ENCODE measurements at regions not wholly inside any gene's neighbourhood (a gene's known extent, or its start where the extent isn't known, plus 50 kb on each side); places are given as distances from the start of the nearest gene placed in this dataset.

DNA sequence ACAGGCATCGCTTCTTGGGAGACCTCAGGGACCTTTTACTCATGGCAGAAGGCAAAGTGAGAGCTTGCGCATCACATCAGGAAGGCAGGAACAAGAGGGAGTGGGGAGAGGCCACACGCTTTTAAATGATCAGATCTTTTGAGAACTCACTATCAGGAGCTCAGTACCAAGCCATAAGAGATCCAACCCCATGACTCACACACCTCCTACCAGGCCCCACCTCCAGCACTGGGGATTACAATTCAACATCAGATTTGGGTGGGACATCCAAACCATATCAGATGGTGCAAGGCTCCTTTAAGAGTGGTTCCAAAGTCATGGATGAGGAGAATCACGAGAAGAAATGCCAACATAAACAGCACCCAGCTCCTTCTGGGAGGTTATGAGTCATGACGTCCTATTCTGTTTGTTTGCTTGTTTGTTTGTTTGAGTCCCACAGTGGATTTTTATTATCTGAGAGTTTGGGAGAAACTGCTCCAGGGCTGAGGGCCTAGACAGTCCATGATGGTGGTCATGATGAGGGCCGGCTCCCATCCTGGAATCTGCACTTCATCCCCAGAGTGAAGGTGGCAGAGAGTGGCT lies 453.5 kb downstream of the GADD45G start:
- Histone ChIP-seq H3K4me3 (ENCODE audit: low read depth, low read length) (no peak overlapping the region), H3K9me3 (ENCODE audit: control insufficient read depth, insufficient read depth, low read depth, low read length) (no peaks in the 10 kb centered on the region), H3K36me3 (ENCODE audit: control insufficient read depth in 2 of 2, insufficient read depth in 1 of 2, low read length in 2 of 2) (no peaks in the 10 kb centered on the region), H3K27ac (ENCODE audit: extremely low read depth, low read depth, low read length) (no peak overlapping the region), H3K4me1 (ENCODE audit: control insufficient read depth, insufficient read depth, low read length) (no peaks in the 10 kb centered on the region)
- CTCF ChIA-PET, result interaction anchor here (0.7 kb wide), 1 partner anchor 10 kb away, joined by 6 read pairs; no protein-coding TSS in a partner anchor
- TF ChIP-seq ZNF670 (tag by site-specific recombination; IDR thresholded peaks at IDR 0.05; ENCODE audit: low read depth) (no peak), ZNF560 (tag by site-specific recombination; IDR thresholded peaks at IDR 0.05; ENCODE audit: borderline replicate concordance) (no peak), ZNF707 (tag by site-specific recombination; IDR thresholded peaks at IDR 0.05) (no peak), KLF8 (tag by site-specific recombination; IDR thresholded peaks at IDR 0.05) (no peak), ZNF341 (tag by site-specific recombination; IDR thresholded peaks at IDR 0.05; ENCODE audit: low read depth) (no peak), PRDM2 (tag by site-specific recombination; IDR thresholded peaks at IDR 0.05; ENCODE audit: borderline replicate concordance) (no peak), ZNF146 (tag by site-specific recombination; IDR thresholded peaks at IDR 0.05) (no peak), KLF10 (tag by site-specific recombination; IDR thresholded peaks at IDR 0.05) (no peak), SALL2 (tag by site-specific recombination; IDR thresholded peaks at IDR 0.05; ENCODE audit: borderline replicate concordance) (no peak)
- POLR2A ChIA-PET, result no interaction called here

DNA sequence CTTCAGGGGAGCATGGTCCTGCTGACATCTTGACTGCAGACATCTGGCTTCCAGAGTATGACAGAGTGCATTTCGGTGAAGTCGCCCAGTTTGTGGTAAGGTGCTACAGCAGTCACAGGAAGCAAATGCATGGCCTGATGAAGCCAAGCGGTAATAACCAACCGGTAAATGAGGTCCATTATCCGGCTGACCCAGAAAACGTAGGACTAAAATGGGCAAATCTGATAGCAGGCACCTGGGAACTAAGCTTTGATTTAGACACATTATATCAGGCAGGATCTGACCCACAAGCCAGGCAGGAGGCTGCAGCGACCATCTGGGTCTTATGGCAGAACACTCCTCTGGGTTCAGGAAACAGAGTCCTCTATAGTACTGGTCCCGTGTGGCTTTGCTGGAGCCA lies 454.6 kb downstream of the GADD45G start:
- POLR2A ChIA-PET, result no interaction called here
- no peaks in the 10 kb centered on the region for H3K36me3 ChIP-seq (ENCODE audit: control insufficient read depth in 2 of 2, insufficient read depth in 1 of 2, low read length in 2 of 2)
- H3K9me3 ChIP-seq (ENCODE audit: control insufficient read depth, insufficient read depth, low read depth, low read length), result no peaks in the 10 kb centered on the region
- H3K4me3 ChIP-seq (ENCODE audit: low read depth, low read length), result no peak overlapping the region
- CTCF ChIA-PET, result no interaction called here
- no peak overlapping the region for H3K27ac ChIP-seq (ENCODE audit: extremely low read depth, low read depth, low read length)
- no peaks in the 10 kb centered on the region for H3K4me1 ChIP-seq (ENCODE audit: control insufficient read depth, insufficient read depth, low read length)
- TF ChIP-seq, protein P1, sequence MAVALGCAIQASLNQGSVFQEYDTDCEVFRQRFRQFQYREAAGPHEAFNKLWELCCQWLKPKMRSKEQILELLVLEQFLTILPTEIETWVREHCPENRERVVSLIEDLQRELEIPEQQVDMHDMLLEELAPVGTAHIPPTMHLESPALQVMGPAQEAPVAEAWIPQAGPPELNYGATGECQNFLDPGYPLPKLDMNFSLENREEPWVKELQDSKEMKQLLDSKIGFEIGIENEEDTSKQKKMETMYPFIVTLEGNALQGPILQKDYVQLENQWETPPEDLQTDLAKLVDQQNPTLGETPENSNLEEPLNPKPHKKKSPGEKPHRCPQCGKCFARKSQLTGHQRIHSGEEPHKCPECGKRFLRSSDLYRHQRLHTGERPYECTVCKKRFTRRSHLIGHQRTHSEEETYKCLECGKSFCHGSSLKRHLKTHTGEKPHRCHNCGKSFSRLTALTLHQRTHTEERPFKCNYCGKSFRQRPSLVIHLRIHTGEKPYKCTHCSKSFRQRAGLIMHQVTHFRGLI (tag by site-specific recombination; IDR thresholded peaks at IDR 0.05), result no peak
- TF ChIP-seq ATF2 (tag by site-specific recombination; IDR thresholded peaks at IDR 0.05; ENCODE audit: low read depth) (no peak), ZNF843 (tag by site-specific recombination; IDR thresholded peaks at IDR 0.05) (no peak), ZSCAN5A (tag by site-specific recombination; IDR thresholded peaks at IDR 0.05) (no peak), SALL2 (tag by site-specific recombination; IDR thresholded peaks at IDR 0.05; ENCODE audit: borderline replicate concordance) (no peak)
